BJ (cell line): ENCODE measurements at regions not wholly inside any gene's neighbourhood (a gene's known extent, or its start where the extent isn't known, plus 50 kb on each side); places are given as distances from the start of the nearest gene placed in this dataset.

Experiments
- CTCF ChIA-PET: fragments of 350-600 bp; formaldehyde crosslinking; extraction: SDS; loops from one replicate; lab custom pipeline; 2021; ENCODE audit warnings: antibody characterized with exemption, inconsistent platforms; lab: Yijun Ruan, JAX
- POLR2A ChIA-PET: fragments of 300-600 bp; sonication (Branson Sonifier 250); formaldehyde crosslinking; extraction: SDS; loops from one replicate; lab custom pipeline; 2021; ENCODE audit warnings: antibody characterized with exemption; lab: Charles Lee
- DNase-seq: peaks from one replicate; pipeline ENCODE4 v3.0.0-alpha.2; 2011; ENCODE audit warnings: low read depth
- H3K27me3 ChIP-seq: 2 replicates; pipeline ENCODE4 v1.6.0; 2011; ENCODE audit warnings: low read length; ENCODE audit not compliant: control insufficient read depth, insufficient read depth
- H3K36me3 ChIP-seq: 2 replicates; pipeline ENCODE4 v1.5.1; 2011; ENCODE audit warnings: low read length; ENCODE audit not compliant: control insufficient read depth, insufficient read depth
- H3K4me3 ChIP-seq: 2 replicates; pipeline ENCODE4 v1.5.1; 2011; ENCODE audit warnings: low read depth, mild to moderate bottlenecking, control low read depth, low read length
- TF ChIP-seq, protein P1 (sequence below): IDR thresholded peaks from 2 replicates; pipeline ENCODE4 v1.5.1; 2011; ENCODE audit warnings: low read depth, mild to moderate bottlenecking, control low read depth, inconsistent platforms, low read length, moderate library complexity; ENCODE audit not compliant: insufficient read depth

DNA sequence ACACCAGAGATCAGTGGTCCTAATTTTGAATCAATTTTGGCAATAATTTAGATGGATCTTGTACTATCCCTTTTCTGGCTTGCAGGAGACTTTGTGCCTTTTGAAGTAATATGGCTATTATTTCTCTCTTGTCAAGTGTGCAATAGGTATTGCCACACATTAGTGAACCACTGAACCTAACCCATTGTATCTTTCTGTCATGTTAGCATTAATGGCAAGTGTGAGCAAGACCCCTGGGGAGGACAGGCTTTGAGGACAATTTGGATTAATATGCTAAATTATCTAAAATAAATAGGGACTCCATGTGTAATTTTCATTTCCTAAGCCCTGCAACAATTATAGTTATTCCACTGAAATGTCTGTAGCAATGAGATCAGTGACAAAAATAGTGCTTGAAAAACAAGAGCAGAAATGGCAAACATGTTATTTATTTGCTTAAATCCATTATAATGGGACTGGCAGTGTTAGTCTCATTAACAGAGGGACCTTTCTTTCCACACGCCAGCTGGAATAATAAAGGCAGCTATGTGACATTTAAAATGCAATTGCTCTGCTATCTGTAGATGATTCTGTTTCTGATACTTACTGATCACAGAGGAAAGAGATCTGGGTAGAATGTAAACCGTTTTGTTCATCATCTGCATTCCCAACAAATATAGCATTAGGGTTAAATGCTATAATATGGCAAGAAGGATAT, 753.3 kb upstream of the ZNF608 start:
- Histone ChIP-seq H3K27me3 (no peaks in the 10 kb centered on the region), H3K36me3 (no peaks in the 10 kb centered on the region), H3K4me3 (no peak overlapping the region)
- TF ChIP-seq, protein P1, sequence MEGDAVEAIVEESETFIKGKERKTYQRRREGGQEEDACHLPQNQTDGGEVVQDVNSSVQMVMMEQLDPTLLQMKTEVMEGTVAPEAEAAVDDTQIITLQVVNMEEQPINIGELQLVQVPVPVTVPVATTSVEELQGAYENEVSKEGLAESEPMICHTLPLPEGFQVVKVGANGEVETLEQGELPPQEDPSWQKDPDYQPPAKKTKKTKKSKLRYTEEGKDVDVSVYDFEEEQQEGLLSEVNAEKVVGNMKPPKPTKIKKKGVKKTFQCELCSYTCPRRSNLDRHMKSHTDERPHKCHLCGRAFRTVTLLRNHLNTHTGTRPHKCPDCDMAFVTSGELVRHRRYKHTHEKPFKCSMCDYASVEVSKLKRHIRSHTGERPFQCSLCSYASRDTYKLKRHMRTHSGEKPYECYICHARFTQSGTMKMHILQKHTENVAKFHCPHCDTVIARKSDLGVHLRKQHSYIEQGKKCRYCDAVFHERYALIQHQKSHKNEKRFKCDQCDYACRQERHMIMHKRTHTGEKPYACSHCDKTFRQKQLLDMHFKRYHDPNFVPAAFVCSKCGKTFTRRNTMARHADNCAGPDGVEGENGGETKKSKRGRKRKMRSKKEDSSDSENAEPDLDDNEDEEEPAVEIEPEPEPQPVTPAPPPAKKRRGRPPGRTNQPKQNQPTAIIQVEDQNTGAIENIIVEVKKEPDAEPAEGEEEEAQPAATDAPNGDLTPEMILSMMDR: no peak
- DNase-seq: no peak
- ChIA-PET POLR2A (no interaction called here), CTCF (no interaction called here)

DNA sequence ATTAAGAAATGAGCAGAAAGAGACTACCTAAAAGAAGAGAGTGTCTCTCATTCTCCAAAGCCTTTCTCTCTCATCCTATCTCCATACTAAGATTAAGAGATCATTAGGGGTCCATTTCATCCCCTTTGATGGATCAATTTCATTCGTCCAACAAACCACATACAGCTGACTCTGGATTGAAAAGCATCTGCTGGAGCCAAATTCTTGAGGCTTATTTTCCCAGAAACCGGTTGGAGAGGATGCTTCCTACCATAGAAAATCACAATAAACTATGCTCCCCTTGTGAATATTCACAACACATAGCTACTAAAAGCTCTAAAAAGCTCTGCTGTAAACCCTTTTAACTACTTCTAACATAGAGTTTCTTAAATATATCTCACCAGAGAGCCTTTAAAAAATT, 755.0 kb upstream of the ZNF608 start:
- Histone ChIP-seq H3K27me3 (no peaks in the 10 kb centered on the region), H3K4me3 (no peak overlapping the region), H3K36me3 (no peaks in the 10 kb centered on the region)
- TF ChIP-seq, protein P1: no peak
- no peak for DNase-seq
- ChIA-PET POLR2A (no interaction called here), CTCF (no interaction called here)

DNA sequence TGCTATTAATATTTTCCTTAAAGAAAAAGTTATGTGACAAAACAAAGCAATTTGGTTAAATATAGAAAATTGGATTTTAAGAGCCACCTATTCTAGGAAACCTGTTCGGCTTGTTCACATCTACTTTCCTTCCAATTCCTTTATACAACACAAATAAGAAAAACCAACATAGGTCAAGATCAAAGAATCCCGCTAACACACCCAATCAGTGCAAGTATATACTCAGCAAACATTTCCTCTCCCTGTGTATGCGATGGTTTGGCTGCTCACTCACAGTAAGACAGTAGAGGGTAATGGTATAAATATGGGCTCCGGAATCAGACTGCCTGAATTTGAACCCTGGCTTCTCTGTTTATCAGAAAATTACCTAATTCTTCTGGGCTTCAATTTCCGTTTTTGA, 757.5 kb upstream of the ZNF608 start:
- ChIA-PET CTCF (no interaction called here), POLR2A (no interaction called here)
- Histone ChIP-seq H3K36me3 (no peaks in the 10 kb centered on the region), H3K27me3 (no peaks in the 10 kb centered on the region), H3K4me3 (no peak overlapping the region)
- TF ChIP-seq, protein P1: no peak
- no peak for DNase-seq

DNA sequence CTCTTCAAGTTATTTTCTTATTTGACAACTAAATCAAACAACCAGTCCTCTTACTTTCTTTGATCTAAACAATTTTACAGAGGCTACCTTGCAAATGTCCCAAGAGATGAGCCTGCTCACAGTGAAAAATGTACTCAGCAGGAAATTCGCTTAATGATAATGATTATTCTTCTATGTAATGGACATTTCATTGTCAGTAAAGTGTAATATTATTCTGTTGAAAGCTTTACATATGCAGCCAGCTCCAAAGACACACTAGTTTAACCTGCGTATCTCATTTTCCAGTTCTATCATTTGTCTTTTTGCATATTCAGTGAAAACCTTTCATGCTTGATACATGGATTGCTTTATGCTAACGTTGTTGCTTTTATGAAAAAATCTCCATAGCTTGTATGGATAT, 758.7 kb upstream of the ZNF608 start:
- Histone ChIP-seq H3K27me3 (no peaks in the 10 kb centered on the region), H3K36me3 (no peaks in the 10 kb centered on the region), H3K4me3 (no peak overlapping the region)
- ChIA-PET CTCF (no interaction called here), POLR2A (no interaction called here)
- TF ChIP-seq, protein P1: no peak
- DNase-seq: no peak

GRCh38 chr5:125506124-125506523, 759.7 kb upstream of the ZNF608 start:
- TF ChIP-seq, protein P1: no peak
- DNase-seq: no peak
- no peak overlapping the region for H3K4me3 ChIP-seq
- CTCF ChIA-PET: no interaction called here
- no peaks in the 10 kb centered on the region for H3K27me3 ChIP-seq
- no peaks in the 10 kb centered on the region for H3K36me3 ChIP-seq
- POLR2A ChIA-PET: no interaction called here
